HepG2 (cell line): ENCODE measurements at regions not wholly inside any gene's neighbourhood (a gene's known extent, or its start where the extent isn't known, plus 50 kb on each side); places are given as distances from the start of the nearest gene placed in this dataset.

Experiments
- AHDC1 ChIP-seq: sonication (generic); formaldehyde crosslinking; IDR thresholded peaks from 2 replicates; pipeline ENCODE4 v1.5.1; 2020; ENCODE audit warnings: mild to moderate bottlenecking, missing genetic modification reagents, borderline replicate concordance
- ARID3A ChIP-seq: IDR thresholded peaks from 2 replicates; pipeline ENCODE4 v1.6.1; 2012; ENCODE audit warnings: low read depth, low read length, improper control_type of control experiment
- IRF9 ChIP-seq: sonication (generic); formaldehyde crosslinking; IDR thresholded peaks from 2 replicates; pipeline ENCODE4 v1.8.0; 2022; ENCODE audit warnings: missing genetic modification reagents, mild to moderate bottlenecking, borderline replicate concordance
- JUND ChIP-seq: sonication (generic); formaldehyde crosslinking; IDR thresholded peaks from 2 replicates; pipeline ENCODE4 v1.8.0; 2022; ENCODE audit warnings: mild to moderate bottlenecking, missing genetic modification reagents
- KDM5A ChIP-seq: fragments of 200-600 bp; sonication (generic); IDR thresholded peaks from 2 replicates; pipeline ENCODE4 v1.7.0; 2018; ENCODE audit warnings: antibody characterized with exemption, mild to moderate bottlenecking, low read length, borderline replicate concordance
- NR2F1 ChIP-seq, 2 experiments: fragments of 450-650 bp in 1 of 2; formaldehyde crosslinking in 1 of 2; IDR thresholded peaks; 2 replicates each; pipeline versions ENCODE4 v1.5.0 to v1.6.1; 2016 to 2020; ENCODE audit warnings: mild to moderate bottlenecking in 1 of 2, missing compliant biosample characterization in 1 of 2, missing genetic modification reagents in 1 of 2, moderate library complexity in 1 of 2
- RFX5 ChIP-seq: IDR thresholded peaks from 2 replicates; pipeline ENCODE4 v1.6.1; 2011; ENCODE audit warnings: low read depth, low read length, improper control_type of control experiment
- ZNF501 ChIP-seq: sonication (generic); formaldehyde crosslinking; IDR thresholded peaks from 2 replicates; pipeline ENCODE4 v1.5.1; 2020; ENCODE audit warnings: mild to moderate bottlenecking, moderate library complexity, missing genetic modification reagents
- TF ChIP-seq, protein P1 (sequence below): sonication (generic); formaldehyde crosslinking; IDR thresholded peaks from 2 replicates; pipeline ENCODE4 v1.4.0; 2020; ENCODE audit warnings: mild to moderate bottlenecking, missing genetic modification reagents
- TF ChIP-seq, protein P2 (sequence below): sonication (generic); formaldehyde crosslinking; IDR thresholded peaks from 2 replicates; pipeline ENCODE4 v1.4.0; 2020; ENCODE audit warnings: missing genetic modification reagents, borderline replicate concordance
- TF ChIP-seq, protein P3 (sequence below): sonication (generic); formaldehyde crosslinking; IDR thresholded peaks from 2 replicates; pipeline ENCODE4 v1.5.0; 2020; ENCODE audit warnings: mild to moderate bottlenecking, missing genetic modification reagents, moderate library complexity
- TF ChIP-seq, protein P4 (sequence below): fragments of 450-650 bp; IDR thresholded peaks from 2 replicates; pipeline ENCODE4 v1.6.1; 2017; ENCODE audit warnings: mild to moderate bottlenecking

GRCh38 chr14:85115921-85116320, 414.0 kb upstream of the FLRT2 start:
- TF ChIP-seq, protein P1, sequence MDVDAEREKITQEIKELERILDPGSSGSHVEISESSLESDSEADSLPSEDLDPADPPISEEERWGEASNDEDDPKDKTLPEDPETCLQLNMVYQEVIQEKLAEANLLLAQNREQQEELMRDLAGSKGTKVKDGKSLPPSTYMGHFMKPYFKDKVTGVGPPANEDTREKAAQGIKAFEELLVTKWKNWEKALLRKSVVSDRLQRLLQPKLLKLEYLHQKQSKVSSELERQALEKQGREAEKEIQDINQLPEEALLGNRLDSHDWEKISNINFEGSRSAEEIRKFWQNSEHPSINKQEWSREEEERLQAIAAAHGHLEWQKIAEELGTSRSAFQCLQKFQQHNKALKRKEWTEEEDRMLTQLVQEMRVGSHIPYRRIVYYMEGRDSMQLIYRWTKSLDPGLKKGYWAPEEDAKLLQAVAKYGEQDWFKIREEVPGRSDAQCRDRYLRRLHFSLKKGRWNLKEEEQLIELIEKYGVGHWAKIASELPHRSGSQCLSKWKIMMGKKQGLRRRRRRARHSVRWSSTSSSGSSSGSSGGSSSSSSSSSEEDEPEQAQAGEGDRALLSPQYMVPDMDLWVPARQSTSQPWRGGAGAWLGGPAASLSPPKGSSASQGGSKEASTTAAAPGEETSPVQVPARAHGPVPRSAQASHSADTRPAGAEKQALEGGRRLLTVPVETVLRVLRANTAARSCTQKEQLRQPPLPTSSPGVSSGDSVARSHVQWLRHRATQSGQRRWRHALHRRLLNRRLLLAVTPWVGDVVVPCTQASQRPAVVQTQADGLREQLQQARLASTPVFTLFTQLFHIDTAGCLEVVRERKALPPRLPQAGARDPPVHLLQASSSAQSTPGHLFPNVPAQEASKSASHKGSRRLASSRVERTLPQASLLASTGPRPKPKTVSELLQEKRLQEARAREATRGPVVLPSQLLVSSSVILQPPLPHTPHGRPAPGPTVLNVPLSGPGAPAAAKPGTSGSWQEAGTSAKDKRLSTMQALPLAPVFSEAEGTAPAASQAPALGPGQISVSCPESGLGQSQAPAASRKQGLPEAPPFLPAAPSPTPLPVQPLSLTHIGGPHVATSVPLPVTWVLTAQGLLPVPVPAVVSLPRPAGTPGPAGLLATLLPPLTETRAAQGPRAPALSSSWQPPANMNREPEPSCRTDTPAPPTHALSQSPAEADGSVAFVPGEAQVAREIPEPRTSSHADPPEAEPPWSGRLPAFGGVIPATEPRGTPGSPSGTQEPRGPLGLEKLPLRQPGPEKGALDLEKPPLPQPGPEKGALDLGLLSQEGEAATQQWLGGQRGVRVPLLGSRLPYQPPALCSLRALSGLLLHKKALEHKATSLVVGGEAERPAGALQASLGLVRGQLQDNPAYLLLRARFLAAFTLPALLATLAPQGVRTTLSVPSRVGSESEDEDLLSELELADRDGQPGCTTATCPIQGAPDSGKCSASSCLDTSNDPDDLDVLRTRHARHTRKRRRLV: no peak
- TF ChIP-seq ZNF501 (CRISPR knock-in tag): no peak
- no peak for TF ChIP-seq JUND (CRISPR knock-in tag)
- TF ChIP-seq, protein P2, sequence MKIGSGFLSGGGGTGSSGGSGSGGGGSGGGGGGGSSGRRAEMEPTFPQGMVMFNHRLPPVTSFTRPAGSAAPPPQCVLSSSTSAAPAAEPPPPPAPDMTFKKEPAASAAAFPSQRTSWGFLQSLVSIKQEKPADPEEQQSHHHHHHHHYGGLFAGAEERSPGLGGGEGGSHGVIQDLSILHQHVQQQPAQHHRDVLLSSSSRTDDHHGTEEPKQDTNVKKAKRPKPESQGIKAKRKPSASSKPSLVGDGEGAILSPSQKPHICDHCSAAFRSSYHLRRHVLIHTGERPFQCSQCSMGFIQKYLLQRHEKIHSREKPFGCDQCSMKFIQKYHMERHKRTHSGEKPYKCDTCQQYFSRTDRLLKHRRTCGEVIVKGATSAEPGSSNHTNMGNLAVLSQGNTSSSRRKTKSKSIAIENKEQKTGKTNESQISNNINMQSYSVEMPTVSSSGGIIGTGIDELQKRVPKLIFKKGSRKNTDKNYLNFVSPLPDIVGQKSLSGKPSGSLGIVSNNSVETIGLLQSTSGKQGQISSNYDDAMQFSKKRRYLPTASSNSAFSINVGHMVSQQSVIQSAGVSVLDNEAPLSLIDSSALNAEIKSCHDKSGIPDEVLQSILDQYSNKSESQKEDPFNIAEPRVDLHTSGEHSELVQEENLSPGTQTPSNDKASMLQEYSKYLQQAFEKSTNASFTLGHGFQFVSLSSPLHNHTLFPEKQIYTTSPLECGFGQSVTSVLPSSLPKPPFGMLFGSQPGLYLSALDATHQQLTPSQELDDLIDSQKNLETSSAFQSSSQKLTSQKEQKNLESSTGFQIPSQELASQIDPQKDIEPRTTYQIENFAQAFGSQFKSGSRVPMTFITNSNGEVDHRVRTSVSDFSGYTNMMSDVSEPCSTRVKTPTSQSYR (CRISPR knock-in tag): no peak
- TF ChIP-seq, protein P3, sequence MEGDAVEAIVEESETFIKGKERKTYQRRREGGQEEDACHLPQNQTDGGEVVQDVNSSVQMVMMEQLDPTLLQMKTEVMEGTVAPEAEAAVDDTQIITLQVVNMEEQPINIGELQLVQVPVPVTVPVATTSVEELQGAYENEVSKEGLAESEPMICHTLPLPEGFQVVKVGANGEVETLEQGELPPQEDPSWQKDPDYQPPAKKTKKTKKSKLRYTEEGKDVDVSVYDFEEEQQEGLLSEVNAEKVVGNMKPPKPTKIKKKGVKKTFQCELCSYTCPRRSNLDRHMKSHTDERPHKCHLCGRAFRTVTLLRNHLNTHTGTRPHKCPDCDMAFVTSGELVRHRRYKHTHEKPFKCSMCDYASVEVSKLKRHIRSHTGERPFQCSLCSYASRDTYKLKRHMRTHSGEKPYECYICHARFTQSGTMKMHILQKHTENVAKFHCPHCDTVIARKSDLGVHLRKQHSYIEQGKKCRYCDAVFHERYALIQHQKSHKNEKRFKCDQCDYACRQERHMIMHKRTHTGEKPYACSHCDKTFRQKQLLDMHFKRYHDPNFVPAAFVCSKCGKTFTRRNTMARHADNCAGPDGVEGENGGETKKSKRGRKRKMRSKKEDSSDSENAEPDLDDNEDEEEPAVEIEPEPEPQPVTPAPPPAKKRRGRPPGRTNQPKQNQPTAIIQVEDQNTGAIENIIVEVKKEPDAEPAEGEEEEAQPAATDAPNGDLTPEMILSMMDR: no peak
- TF ChIP-seq NR2F1 (CRISPR knock-in tag; IDR thresholded peaks at IDR 0.05): no peak
- TF ChIP-seq RFX5: no peak
- no peak for TF ChIP-seq KDM5A
- TF ChIP-seq, protein P4, sequence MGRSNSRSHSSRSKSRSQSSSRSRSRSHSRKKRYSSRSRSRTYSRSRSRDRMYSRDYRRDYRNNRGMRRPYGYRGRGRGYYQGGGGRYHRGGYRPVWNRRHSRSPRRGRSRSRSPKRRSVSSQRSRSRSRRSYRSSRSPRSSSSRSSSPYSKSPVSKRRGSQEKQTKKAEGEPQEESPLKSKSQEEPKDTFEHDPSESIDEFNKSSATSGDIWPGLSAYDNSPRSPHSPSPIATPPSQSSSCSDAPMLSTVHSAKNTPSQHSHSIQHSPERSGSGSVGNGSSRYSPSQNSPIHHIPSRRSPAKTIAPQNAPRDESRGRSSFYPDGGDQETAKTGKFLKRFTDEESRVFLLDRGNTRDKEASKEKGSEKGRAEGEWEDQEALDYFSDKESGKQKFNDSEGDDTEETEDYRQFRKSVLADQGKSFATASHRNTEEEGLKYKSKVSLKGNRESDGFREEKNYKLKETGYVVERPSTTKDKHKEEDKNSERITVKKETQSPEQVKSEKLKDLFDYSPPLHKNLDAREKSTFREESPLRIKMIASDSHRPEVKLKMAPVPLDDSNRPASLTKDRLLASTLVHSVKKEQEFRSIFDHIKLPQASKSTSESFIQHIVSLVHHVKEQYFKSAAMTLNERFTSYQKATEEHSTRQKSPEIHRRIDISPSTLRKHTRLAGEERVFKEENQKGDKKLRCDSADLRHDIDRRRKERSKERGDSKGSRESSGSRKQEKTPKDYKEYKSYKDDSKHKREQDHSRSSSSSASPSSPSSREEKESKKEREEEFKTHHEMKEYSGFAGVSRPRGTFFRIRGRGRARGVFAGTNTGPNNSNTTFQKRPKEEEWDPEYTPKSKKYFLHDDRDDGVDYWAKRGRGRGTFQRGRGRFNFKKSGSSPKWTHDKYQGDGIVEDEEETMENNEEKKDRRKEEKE: no peak
- no peak for TF ChIP-seq ARID3A
- no peak for TF ChIP-seq IRF9 (CRISPR knock-in tag)
- TF ChIP-seq AHDC1 (CRISPR knock-in tag): no peak
